ENCODE measurements at regions not wholly inside any gene's neighbourhood (a gene's known extent, or its start where the extent isn't known, plus 50 kb on each side); places are given as distances from the start of the nearest gene placed in this dataset.

DNA sequence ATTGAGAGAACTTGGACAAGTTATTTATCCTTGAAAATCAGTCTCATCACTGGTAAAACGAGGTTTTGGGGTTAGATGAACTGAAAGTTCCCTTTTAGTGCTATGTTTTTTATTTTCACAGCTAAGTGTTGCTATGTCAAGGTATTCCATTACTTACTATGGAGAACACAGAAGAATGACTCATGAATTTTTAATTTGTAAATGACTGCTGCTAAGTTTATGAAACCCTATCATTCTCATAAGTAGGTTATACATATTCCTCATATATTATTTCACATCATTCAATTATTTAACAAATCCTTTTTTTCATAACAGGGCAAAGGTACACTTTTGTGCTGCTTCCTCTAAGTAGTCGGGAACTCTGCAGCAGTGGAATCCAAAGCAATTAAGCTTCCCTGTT lies 52.2 kb upstream of the ATP1A1 start:
- TF ChIP-seq POLR2A (IDR thresholded peaks at IDR 0.05; ENCODE audit: low read length): no peak
- TF ChIP-seq, protein P1, sequence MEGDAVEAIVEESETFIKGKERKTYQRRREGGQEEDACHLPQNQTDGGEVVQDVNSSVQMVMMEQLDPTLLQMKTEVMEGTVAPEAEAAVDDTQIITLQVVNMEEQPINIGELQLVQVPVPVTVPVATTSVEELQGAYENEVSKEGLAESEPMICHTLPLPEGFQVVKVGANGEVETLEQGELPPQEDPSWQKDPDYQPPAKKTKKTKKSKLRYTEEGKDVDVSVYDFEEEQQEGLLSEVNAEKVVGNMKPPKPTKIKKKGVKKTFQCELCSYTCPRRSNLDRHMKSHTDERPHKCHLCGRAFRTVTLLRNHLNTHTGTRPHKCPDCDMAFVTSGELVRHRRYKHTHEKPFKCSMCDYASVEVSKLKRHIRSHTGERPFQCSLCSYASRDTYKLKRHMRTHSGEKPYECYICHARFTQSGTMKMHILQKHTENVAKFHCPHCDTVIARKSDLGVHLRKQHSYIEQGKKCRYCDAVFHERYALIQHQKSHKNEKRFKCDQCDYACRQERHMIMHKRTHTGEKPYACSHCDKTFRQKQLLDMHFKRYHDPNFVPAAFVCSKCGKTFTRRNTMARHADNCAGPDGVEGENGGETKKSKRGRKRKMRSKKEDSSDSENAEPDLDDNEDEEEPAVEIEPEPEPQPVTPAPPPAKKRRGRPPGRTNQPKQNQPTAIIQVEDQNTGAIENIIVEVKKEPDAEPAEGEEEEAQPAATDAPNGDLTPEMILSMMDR (IDR thresholded peaks at IDR 0.05): no peak
